ENCODE measurements at regions not wholly inside any gene's neighbourhood (a gene's known extent, or its start where the extent isn't known, plus 50 kb on each side); places are given as distances from the start of the nearest gene placed in this dataset.

DNA sequence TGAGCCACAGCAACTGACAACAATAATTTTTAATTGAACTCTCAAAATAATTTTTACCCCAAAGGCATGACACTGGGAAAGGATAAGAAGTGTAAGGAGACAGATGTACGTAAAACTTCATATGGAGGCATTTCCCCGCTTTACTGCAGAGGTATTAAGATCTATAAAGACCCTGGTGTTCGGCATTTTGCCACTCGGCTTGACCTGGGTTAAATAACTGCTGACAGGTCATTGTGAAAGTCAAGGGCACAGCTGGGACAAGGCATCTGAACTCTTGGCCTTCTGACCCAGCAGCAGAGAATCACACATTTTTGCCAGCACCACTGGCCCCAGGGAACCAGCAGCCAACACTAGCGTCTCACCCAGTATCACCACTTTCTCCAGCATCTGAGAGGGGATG, 372.1 kb downstream of the SOX9 start:
- TF ChIP-seq, protein P1, sequence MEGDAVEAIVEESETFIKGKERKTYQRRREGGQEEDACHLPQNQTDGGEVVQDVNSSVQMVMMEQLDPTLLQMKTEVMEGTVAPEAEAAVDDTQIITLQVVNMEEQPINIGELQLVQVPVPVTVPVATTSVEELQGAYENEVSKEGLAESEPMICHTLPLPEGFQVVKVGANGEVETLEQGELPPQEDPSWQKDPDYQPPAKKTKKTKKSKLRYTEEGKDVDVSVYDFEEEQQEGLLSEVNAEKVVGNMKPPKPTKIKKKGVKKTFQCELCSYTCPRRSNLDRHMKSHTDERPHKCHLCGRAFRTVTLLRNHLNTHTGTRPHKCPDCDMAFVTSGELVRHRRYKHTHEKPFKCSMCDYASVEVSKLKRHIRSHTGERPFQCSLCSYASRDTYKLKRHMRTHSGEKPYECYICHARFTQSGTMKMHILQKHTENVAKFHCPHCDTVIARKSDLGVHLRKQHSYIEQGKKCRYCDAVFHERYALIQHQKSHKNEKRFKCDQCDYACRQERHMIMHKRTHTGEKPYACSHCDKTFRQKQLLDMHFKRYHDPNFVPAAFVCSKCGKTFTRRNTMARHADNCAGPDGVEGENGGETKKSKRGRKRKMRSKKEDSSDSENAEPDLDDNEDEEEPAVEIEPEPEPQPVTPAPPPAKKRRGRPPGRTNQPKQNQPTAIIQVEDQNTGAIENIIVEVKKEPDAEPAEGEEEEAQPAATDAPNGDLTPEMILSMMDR (IDR thresholded peaks at IDR 0.05; ENCODE audit: borderline replicate concordance, insufficient read depth, low read depth, low read length), result no peak
- no peak overlapping the region for H3K4me3 ChIP-seq (ENCODE audit: low read depth, low read length)

DNA sequence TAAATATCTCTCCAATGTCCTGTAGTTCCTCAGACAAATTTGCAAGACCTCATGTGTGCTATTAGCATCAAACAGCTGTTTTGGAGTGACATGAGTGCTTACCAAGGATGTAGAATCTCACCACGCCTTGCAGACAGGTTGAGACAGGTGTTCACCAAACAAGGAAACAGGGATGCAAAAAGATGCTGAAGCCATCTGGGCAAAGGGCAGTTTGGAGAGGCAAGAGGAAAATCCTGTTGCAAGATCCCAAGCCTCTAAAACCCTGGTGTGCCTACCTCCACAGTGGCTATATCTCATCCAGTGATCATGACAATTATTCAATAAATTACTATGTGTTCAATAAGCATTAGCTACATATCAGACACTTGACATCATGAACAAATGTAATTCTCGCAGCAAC, 373.7 kb downstream of the SOX9 start:
- no peak overlapping the region for H3K4me3 ChIP-seq (ENCODE audit: low read depth, low read length)
- TF ChIP-seq, protein P1 (IDR thresholded peaks at IDR 0.05; ENCODE audit: borderline replicate concordance, insufficient read depth, low read depth, low read length), result no peak

DNA sequence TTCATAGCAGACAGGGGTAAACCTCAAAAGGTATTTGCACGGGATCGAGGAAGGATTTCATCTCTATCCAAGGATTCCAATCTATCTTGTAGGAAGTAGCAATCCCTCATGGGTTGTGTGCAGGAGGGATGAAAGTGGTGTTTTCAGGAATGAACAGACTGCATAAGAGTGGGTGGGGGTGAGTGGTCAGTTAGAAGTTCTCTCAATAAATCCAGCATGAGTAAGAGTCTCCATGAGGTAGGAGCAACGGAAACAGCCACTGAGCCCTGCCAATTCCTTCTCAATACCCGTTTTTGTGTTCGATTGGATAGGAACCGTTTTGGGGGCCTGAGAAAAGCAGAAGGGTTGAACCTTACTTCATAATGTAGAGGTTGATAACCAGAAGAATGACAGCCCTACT, 375.6 kb downstream of the SOX9 start:
- H3K4me3 ChIP-seq (ENCODE audit: low read depth, low read length), result no peak overlapping the region
- TF ChIP-seq, protein P1 (IDR thresholded peaks at IDR 0.05; ENCODE audit: borderline replicate concordance, insufficient read depth, low read depth, low read length), result no peak

DNA sequence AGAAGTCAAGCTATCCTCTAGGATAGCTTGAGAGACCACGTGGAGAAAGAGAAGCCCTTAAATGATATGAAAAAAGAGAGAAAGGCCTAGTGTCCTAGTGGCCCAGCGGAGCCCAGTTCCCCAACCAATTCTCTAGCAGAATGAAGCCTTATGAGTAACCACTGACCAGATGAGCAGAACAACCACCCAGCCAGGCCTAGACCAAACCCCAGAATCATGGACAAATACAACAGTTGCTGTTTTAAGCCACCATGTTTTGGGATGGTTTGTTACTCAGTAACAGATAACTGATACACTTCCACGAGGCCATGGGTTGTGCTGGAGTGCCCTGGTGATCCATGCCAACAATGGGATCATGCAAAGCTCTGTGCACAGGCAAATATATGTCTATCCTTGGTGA, 377.1 kb downstream of the SOX9 start:
- TF ChIP-seq, protein P1 (IDR thresholded peaks at IDR 0.05; ENCODE audit: borderline replicate concordance, insufficient read depth, low read depth, low read length), result no peak

DNA sequence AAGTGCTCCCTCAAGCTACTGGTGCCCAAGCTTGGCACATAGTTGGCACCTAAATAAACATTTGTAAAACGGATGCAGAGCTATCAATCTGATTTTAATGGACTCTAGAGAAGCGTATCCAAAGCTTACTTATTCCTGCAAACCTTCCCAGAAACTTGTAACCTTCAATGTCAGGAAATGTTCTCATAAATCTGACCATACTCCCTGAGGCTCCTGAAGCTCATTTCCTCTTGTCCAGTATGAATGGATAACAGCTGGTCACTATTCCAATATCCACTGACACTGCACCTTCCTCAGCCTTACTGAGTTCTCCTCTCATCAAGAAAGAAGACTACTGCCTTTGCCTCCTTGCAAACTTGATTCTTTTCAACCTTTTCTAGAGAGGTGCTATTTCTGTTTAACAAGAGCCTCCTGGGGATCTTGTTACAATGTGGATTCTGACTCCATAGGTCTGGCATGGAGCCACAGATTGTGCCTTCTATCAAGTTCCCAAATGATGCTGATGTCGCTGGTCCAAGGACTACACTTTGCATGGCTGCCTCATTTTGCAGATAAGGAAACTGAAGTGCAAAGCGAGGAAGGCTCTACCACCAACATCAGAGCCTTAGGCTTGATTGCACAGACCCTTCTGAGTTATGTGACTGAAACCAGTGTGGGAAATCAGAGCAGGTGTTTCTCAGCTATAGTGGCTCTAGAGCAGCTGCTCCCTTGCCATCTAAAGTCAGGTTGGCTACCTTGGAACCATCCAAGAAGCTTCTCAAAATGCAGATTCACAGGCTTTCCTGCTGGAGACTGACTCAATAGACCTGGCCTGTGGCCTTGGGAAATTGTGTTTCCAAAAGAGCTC, 377.8 kb downstream of the SOX9 start:
- TF ChIP-seq, protein P1 (IDR thresholded peaks at IDR 0.05; ENCODE audit: borderline replicate concordance, insufficient read depth, low read depth, low read length), result no peak
- H3K4me3 ChIP-seq (ENCODE audit: low read depth, low read length), result no peak overlapping the region

More for the DNA sequence above, 377.1 kb downstream of the SOX9 start:
- H3K4me3 ChIP-seq (ENCODE audit: low read depth, low read length), result no peak overlapping the region

DNA sequence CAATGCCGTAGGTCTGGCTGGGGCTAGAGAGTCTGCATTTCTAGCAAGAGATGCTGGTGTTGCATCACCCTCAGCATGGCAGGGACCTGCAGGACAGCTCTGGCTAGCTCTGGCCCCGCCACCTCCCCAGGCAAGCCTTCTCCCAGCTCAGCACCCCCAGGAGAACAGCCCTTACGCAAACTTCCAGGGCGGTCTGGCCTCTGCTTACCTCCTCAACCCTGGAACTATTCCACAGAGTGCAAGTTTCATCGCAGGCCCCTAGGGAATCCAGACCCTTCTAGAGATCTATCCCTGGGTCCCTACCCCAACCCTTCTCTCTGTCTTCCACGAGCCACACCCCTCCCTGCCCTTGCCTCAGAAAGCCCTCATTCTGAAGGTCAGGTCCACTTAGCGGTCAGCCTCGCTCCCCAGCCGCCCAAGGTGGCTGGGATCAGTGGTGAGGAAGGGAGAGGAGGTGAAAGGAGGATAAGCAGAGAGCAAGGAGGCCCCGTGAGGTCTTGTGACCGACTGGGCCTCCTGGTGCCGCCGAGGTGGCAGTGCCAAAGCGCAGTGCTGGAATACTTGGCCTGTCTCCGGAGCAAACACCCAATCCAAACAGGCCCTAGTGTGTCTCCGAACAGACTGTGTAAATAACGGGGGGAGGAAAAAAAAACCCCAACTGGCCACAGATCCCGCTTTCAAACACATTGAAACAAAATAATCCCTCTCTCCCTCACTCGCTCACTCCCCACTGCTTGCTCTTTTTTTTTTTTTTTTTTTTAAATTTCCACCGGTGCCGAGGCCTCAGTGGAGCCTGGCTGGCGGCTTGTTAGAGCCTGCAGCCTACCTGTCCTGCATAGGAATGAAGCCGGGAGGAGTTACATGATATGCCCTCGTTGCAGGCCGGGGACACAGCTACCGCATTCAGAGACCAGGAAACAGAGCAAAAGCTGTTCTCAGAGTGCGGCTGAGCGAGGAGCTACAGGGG, 380.9 kb downstream of the SOX9 start:
- H3K4me3 ChIP-seq (ENCODE audit: low read depth, low read length), result no peak overlapping the region
- TF ChIP-seq, protein P1 (IDR thresholded peaks at IDR 0.05; ENCODE audit: borderline replicate concordance, insufficient read depth, low read depth, low read length), result no peak
